ENCODE measurements at regions not wholly inside any gene's neighbourhood (a gene's known extent, or its start where the extent isn't known, plus 50 kb on each side); places are given as distances from the start of the nearest gene placed in this dataset.

DNA sequence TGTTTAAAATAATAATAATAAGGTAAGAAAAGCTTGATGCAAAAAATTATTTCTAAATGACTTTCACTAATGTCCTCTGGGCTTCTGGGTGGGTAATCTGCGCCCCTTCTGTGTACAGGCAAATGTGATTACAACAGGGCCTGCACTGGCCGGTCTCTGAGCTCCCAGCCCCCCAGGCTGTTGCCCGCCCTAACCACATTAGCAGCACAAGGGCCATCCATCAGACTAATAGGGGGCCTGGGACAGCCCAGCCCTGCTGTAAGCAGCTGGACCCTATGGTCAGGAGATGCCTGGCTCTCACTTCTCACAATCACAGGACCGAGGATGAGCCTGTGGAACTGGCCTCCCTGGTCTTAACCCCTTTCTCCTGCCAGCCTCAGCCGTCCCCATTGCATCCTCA lies 388.4 kb downstream of the BUD13 start:
- intact Hi-C loops (cut with DNase I; ENCODE audit: low total_unique reads): no loop called here
- ATAC-seq: no peak
- no peak overlapping the region for H3K27ac ChIP-seq
- peaks cover 0 to 2% (median 0%) of the 10 kb centered on the region in 3 donors for H3K27me3 ChIP-seq
- no peaks in the 10 kb centered on the region for H3K9me3 ChIP-seq
- no peak overlapping the region for H3K4me3 ChIP-seq
- in situ Hi-C loops (cut with MboI; ENCODE audit: low sequenced_read_pairs in 4 of 4): no loop called here
- H3K4me1 ChIP-seq: no peaks in the 10 kb centered on the region
- no peaks in the 10 kb centered on the region for H3K36me3 ChIP-seq
- no peak for DNase-seq
- TF ChIP-seq CTCF (IDR thresholded peaks at IDR 0.05 in 4 of 5, conservative IDR thresholded peaks at IDR 0.05 in 1 of 5): no peak
- no peak for TF ChIP-seq POLR2A (IDR thresholded peaks at IDR 0.05)

- H3K27ac ChIP-seq: no peak overlapping the region
- ATAC-seq: no peak
- H3K9me3 ChIP-seq: no peaks in the 10 kb centered on the region
- peaks cover 0 to 5% (median 0%) of the 10 kb centered on the region in 3 donors for H3K27me3 ChIP-seq
- H3K4me1 ChIP-seq: no peaks in the 10 kb centered on the region
- H3K36me3 ChIP-seq: no peaks in the 10 kb centered on the region
- intact Hi-C loops (cut with DNase I; ENCODE audit: low total_unique reads): no loop called here
- no peak for DNase-seq
- in situ Hi-C loops (cut with MboI; ENCODE audit: low sequenced_read_pairs in 4 of 4): no loop called here
- no peak overlapping the region for H3K4me3 ChIP-seq
- no peak for TF ChIP-seq POLR2A (IDR thresholded peaks at IDR 0.05)
- TF ChIP-seq CTCF (IDR thresholded peaks at IDR 0.05 in 4 of 5, conservative IDR thresholded peaks at IDR 0.05 in 1 of 5): no peak
Observed at GRCh38 chr11:116379185-116379828, 393.5 kb downstream of the BUD13 start.

- H3K27ac ChIP-seq: no peak overlapping the region
- ATAC-seq: no peak
- DNase-seq: no peak
- no peaks in the 10 kb centered on the region for H3K9me3 ChIP-seq
- in situ Hi-C loops (cut with MboI; ENCODE audit: low sequenced_read_pairs in 4 of 4): no loop called here
- H3K4me3 ChIP-seq: no peak overlapping the region
- H3K36me3 ChIP-seq: no peaks in the 10 kb centered on the region
- H3K27me3 ChIP-seq: peaks cover 0 to 4% (median 0%) of the 10 kb centered on the region in 3 donors
- intact Hi-C loops (cut with DNase I; ENCODE audit: low total_unique reads): no loop called here
- no peaks in the 10 kb centered on the region for H3K4me1 ChIP-seq
- TF ChIP-seq POLR2A (IDR thresholded peaks at IDR 0.05): no peak
- no peak for TF ChIP-seq CTCF (IDR thresholded peaks at IDR 0.05 in 4 of 5, conservative IDR thresholded peaks at IDR 0.05 in 1 of 5)
Observed at GRCh38 chr11:116376547-116376946, 396.2 kb downstream of the BUD13 start.

- Histone ChIP-seq H3K4me1 (no peaks in the 10 kb centered on the region), H3K9me3 (no peaks in the 10 kb centered on the region), H3K27ac (no peak overlapping the region), H3K27me3 (peaks cover 0 to 3% (median 0%) of the 10 kb centered on the region in 3 donors), H3K4me3 (no peak overlapping the region), H3K36me3 (no peaks in the 10 kb centered on the region)
- ATAC-seq (no peak), DNase-seq (no peak)
- intact Hi-C loops (cut with DNase I; ENCODE audit: low total_unique reads): no loop called here
- in situ Hi-C loops (cut with MboI; ENCODE audit: low sequenced_read_pairs in 4 of 4): no loop called here
- TF ChIP-seq CTCF (IDR thresholded peaks at IDR 0.05 in 4 of 5, conservative IDR thresholded peaks at IDR 0.05 in 1 of 5) (no peak), POLR2A (IDR thresholded peaks at IDR 0.05) (no peak)
Observed at GRCh38 chr11:116376054-116376453, 396.7 kb downstream of the BUD13 start.

DNA sequence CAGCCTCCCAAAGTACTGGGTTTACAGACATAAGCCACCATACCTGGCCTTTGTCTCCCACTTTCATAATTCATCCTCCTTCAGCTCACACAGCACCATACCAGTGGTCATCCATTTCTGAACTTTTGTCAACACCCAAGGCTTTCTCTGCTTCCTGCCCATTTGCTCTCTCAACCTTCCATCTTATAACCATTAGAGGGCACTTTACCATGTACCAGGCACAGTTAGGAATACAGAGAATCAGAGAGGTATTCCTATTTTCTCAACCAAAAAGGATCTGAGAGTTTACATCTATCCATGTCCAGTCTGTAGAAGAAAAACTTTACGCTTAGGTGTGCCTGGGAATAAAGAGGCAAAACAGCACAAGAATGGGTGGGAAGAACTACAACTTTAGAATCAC lies 397.6 kb downstream of the BUD13 start:
- intact Hi-C loops (cut with DNase I; ENCODE audit: low total_unique reads) (no loop called here), in situ Hi-C loops (cut with MboI; ENCODE audit: low sequenced_read_pairs in 4 of 4) (no loop called here)
- Histone ChIP-seq H3K4me1 (no peaks in the 10 kb centered on the region), H3K9me3 (no peaks in the 10 kb centered on the region), H3K4me3 (no peak overlapping the region), H3K27me3 (peaks cover 0 to 3% (median 0%) of the 10 kb centered on the region in 3 donors), H3K36me3 (no peaks in the 10 kb centered on the region), H3K27ac (no peak overlapping the region)
- no peak for TF ChIP-seq POLR2A (IDR thresholded peaks at IDR 0.05)
- no peak for TF ChIP-seq CTCF (IDR thresholded peaks at IDR 0.05 in 4 of 5, conservative IDR thresholded peaks at IDR 0.05 in 1 of 5)
- DNase-seq (no peak), ATAC-seq (no peak)

Measured in gastrocnemius medialis (tissue), 4 donors.